ENCODE measurements at regions not wholly inside any gene's neighbourhood (a gene's known extent, or its start where the extent isn't known, plus 50 kb on each side); places are given as distances from the start of the nearest gene placed in this dataset.

DNA sequence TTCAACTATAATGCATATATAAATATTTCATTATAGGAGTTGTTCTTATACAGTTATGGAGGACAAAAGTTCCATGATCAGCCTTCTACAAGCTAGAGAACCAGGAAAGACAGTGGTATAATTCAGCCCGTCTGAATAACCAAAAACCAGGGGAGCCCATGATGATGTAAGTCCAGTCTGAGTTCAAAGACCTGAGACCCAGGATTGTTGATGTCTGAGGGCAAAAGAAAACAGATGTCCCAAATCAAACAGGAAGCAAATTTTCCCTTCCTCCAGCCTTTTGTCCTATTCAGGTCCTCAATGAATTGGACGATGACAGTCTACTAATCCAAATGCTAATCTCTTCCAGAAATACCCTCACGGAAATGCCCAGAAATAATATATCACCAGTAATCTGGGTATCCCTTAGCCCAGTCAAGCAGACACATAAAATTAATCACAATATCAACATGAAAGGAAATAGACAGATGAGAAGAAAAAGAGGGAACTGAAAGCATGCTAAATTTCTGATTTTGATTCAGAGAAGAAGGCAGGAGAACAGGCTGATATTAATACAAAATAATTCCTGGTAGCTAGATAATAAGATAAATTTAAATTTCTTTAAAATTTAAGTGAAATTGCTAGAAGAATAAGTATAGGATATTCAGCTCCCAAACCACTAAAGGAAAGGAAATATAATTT, 255.6 kb upstream of the CTAGE1 start:
- DNase-seq (ENCODE audit: low spot score): no peak

DNA sequence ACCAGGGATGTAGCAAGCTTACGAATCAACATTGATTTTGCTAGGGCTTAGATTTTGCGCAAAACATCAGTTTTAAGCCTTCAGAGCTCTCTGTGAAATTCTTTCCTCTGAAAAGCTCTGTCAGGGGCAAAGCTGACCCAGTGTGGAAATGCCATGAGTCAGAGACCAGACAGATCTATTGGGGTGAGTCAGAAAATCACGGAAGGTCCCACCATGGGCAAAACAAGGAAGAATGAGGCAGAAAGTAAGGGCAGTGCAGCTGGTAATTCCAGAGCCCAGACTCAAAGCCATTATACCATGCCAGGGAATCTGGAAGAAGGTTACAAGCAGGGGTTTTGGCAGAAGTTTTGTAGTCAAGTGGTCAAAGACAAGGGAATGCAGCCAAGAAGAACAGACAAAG, 256.6 kb upstream of the CTAGE1 start:
- DNase-seq (ENCODE audit: low spot score): peak; percentile 58

DNA sequence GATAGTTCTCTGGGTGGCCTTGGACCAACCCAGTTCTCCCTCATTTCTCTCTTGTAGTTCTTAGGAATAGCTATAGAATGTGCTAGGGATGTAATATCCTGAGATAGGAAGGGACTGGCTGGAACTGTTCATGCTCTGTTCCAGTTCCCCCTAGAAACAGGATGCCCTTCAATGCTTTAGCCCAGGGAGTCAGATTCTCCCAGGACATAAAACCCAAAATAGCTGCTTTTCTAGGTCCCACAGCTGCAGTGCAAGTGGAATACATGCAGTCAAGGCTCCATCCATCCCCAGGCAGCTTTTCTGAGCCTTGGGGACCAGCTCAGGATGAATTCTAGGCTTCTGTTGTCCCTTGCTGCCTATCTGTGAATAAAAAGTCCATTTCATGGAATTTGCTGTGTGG, 257.3 kb upstream of the CTAGE1 start:
- no peak for DNase-seq (ENCODE audit: low spot score)

DNA sequence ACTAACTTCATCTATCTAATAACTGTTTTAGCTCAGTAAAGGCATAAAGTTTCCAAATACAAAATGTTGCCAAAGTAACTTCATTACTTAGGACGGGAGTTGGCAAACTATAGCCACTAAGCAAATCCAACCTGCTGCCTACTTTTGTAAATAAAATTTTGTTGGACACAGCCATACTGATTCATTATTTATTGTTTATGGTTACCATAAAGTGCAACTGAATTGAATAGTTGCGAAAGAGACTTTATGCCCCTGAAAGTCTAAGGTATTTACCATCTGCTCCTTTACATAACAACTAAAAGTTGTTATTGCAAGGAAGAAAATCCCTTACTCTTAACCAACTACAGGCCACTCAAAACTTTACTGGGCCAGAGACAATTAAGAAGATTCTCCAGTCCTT, 256.7 kb upstream of the RBBP8 start:
- DNase-seq (ENCODE audit: low spot score): no peak

DNA sequence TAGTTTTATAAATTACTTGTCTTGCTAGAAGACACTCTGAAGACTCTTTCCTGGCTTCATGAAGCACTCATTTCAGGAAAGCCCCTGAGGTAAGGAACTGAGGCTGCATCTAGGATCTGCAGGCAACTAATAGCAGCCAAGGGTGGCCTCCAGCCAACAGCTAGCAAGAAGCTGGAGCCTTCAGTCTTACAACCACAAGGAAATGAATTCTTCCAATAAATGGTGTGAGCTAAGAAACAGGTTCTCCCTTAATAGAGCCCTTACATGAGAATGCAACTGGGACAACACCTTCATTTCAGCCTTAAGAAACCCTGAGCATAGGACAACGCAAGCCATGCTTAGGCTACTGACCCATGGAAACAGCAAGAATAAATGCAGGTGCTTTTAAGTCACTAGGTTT, 254.6 kb upstream of the RBBP8 start:
- no peak for DNase-seq (ENCODE audit: low spot score)

DNA sequence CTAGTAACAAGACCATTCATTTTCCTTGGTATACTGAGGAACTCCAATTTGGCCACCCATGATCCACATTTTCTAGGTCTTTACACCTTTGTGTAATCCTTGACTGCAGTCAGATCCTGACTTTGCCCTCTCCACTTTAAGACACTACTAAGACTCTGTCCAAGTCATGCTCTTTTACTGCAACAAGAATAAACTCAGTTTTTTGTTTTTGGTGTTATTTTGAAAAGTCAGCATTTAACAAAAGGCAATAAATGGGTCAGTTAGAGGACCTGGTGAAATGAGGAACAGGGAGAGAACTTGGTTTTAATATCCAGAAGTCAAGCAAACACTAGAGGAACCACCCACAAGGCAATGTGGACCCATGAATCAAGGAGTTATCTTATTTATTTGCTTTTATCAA, 252.2 kb upstream of the RBBP8 start:
- DNase-seq (ENCODE audit: low spot score): no peak

DNA sequence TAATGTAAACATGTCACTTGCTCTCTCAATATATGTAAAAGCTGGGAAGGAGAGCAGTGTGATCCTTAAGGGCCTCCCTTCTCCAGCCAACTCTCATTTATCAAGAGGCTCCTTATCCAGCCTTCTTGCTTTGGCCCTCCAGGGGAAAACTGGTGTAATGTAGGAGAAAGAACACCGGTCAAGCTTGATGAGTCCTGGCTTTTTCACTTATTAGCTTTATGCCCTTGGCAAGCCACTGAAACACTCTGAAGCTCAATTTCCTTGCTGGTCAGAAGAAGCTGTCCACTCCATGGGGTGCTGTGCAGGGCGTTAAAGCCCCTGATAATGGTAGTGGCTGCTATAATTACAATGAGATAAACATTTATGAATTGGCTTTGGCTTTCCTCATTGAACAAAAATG, 251.2 kb upstream of the RBBP8 start:
- DNase-seq (ENCODE audit: low spot score): no peak

DNA sequence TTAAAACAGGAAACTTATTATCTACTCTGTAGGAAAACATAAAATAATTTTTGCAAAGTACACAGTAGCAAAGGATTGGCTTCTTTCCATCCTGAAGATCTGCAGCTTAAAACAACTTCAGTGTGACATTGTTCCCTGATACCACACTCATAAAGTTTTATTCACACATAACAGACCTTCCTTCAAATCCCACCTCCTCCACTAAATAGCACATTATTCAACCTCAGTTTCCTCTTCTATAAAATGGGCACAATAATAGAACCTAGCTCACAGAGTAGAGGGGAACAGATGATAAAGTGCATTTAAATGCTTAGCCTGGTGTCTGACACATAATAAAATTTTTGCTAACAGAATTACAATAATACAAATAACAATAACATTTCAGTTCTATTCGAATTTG, 250.4 kb upstream of the RBBP8 start:
- no peak for DNase-seq (ENCODE audit: low spot score)

DNA sequence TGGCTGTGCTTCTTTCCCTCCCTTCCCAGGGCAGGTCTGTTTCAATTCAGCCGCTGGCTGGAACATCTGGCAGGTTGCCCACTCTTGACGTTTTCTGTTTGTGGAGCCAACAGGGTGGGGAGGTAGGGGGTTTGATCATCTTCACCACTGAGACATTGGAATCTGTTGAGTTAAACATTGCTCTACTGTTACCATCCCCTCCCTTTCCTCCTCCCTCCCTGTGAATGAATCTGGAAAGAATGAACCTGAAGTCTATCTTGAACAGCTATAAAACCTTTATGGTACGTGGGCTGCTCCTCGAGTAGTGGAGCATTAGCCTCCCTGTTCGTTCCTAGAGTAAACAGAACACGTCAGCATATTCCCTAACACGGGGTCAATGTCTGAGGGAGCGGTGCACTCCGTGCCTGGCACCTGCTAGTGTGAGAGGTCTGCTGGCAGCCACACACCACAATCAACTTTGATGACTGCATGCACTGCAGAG, 249.9 kb upstream of the RBBP8 start:
- no peak for DNase-seq (ENCODE audit: low spot score)

DNA sequence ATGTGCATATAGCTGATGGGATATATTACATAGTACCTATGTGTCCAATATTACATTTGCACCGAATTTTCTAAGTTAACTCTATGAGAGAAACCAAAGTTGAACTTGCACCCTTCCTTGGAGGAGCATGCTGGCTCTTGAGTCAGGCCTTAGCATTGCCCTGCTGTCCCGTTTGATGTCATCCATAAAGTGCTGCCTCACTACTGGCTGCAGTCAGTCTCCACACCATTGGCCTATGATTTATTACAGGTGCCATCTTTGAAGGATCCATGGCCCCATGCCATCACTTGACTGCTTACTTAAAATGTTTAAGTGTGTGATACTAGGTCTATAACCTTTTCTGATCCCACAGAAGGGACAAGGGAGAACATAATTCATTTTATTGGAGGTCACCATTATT, 249.3 kb upstream of the RBBP8 start:
- no peak for DNase-seq (ENCODE audit: low spot score)

DNA sequence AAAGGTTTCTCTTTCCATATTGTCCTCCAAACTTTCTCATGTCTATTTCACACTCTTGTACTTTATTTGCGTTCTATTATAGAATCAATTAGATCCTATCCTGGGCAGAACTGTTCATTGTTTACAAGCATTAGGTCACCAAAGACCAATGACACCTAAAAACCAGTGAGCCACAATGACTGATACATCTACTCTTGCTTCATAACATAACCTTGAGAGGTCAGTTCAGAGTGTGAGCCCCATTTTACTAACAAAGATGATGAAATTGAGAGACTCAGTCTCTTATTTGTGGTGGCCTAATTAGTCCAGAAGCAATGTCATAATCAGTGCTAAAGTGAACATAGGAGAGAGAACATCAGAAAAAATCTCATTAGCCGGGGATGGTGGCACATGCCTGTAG, 248.9 kb upstream of the RBBP8 start:
- no peak for DNase-seq (ENCODE audit: low spot score)

DNA sequence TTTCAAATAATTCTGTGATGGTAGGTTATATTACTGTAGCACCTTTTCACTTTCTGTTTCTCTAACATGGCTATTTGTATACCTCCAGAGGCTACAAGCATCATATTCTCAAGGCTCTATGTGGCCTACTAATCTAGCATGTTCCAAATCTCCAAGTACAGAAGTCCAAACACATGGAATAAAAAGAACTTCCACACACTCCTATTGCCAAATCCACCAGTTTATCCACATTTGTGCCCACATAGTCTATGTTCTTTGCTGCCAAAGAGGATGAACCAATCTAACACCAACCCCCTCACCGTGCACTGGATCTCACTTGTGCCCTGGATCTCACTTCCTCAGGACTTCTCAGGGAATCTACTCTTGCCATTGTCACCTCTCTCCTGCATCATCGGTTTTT, 247.3 kb upstream of the RBBP8 start:
- DNase-seq (ENCODE audit: low spot score): no peak

DNA sequence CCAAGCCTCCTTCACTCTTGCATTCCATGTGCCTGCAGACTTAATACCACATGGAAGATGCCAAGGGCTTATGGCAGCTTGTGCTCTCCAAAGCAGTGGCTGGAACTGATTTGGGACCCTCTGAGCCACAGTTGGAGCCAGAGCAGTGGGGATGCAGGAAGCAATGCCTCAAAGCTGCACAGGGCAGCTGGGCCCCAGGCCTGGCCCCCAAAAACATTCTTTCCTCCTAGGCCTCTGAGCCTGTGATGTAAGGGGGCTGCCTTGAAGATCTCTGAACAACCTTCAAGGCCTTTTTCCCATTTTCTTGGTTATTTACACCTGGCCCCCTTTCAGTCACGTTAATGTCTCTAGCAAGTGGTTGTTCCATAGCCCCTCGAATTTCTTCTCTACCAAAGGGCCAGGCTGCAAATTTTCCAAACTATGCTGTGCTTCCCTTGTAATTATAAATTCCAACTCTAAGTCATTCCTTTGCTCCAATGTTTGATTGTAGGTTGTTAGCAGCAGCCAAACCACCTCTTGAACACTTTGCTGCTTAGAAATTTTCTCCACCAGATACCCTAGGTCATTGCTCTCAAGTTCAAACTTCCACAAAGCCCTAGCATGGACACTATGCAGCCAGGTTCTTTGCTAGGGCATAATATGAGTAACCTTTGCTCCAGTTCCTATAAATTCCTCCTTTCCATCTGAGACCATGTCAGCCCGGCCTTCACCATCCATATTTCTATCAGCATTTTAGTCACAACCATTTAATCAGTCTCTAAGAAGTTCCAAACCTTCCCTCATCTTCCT, 245.0 kb upstream of the RBBP8 start:
- DNase-seq (ENCODE audit: low spot score): no peak

DNA sequence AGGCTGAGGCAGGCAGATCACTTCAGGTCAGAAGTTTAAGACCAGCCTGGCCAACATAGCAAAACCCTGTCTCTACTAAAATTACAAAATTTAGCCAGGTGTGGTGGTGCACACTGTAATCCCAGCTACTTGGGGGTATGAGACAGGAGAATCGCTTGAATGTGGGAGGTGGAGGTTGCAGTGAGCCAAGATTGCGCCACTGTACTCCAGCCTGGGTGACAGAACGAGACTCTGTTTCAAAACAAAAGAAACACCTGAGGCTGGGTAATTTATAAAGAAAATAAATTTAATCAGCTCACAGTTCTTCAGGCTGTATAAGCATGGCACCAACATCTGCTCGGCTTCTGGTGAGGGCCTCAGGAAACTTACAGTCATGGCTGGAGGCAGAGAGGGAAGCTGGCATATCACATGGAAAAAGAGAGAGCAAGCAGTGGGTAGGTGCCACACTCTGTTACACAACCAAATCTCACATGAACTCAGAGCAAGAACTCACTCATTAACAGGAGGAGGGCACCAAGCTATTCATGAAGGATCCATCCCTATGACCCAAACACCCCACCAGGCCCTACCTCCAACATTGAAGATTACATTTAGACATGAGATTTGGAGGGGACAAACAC, 244.1 kb upstream of the RBBP8 start:
- no peak for DNase-seq (ENCODE audit: low spot score)

DNA sequence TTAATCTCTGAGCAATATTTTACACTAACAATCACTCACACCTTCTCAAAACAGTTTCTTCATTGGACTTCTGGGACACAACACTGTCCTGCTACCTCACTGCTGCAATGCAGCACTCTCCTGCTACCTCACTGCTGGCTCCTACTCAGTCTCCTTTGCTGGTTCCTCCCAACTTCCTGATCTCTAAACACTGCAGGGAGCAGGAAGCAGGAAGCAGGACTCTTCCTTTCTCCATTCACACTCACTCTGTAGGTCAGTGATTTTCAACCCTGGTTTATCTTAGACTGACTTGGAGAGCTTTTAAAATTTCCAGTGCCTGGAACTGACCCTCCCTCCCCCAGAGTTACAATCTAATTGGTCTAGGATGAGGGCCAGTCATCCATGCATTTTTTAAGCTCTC, 243.4 kb upstream of the RBBP8 start:
- DNase-seq (ENCODE audit: low spot score): no peak

DNA sequence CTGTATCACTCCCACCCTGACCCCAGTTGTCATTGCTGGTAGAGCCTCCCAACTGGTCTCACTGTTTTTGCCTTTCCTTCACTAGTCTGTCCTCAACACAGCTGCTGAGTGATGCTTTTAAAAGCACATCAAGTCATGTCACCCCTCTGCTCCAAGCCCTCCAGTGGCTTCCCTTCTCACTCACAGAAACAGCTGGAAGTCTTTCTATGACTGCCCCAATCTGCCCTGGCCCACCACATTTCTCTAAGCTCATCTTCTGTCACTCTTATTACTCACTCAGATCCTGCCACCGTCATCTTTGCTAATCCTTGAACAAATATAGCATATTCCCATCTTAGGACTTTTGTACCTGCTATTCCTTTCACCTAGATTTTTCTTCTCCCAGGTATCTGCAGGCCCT, 242.6 kb upstream of the RBBP8 start:
- DNase-seq (ENCODE audit: low spot score): no peak

DNA sequence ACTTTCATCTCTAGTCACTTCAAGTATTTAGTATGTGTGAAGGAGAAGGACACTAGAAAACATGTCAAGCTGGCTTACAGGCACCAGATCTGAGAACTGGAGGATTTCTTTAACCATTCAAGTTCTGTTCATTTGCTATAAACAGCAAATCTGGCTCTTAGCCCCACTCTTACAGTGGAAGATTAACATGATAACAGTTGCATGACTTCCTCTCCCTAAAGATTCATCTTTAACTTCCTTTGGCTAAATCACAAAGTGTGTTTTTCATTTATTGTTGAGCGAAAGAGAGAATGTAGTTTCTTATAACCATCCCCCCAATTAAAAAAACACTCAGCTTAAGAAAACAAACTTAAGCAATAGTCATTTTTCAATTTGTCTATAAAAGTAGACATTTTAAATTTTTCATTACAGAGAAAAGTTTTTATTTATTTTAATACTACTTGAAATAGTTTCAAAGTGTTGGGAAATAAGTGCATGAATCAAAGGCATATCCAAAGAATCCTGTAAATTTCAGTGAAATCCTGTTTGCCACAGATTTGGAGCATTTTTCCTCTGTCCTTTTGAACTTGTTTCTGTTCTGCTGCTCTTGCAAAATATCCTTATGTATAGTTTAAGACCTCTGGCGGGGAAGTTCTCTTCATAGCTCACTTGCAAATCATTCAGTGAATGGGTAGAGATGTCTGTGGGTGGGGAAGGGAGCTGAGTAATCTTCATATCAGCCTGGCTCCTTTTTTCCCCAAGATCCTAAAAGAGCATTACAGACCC, 241.0 kb upstream of the RBBP8 start:
- no peak for DNase-seq (ENCODE audit: low spot score)

DNA sequence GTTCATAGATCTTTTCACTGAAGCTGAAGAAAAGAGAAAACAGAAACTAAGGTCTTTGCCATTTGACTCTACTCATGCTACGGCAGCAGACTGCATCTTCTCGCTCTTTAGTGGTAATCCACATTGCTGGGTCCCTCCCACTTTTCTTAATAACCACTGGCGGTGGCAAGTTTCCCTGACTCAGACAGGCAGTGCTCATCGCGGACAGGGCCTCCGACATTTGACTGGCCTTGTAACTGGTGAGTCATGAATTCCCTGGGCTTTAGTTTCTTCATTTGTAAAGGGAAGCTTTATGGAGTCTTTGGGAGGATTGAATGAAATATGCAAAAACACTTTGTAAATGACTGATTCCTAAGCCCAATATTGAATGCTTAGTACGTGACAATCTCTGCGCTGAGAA, 238.2 kb upstream of the RBBP8 start:
- no peak for DNase-seq (ENCODE audit: low spot score)

DNA sequence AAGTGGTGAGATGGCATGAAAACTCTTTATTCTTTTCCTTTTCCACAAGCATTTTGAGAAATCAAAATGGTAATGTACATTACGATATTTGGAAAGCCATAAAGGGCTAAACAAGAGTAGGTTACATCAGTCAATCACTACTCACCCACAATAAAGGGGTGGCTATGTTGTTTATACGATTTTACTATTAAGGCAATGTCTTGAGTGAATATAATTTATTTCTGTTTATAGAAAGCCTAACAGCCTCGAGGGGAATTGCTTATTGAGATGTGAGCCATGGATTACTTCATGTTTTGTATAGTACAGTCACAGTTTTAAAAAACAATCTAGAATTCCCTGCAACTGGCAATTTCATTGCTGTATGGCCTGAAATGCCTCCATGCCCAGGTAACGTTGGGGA, 237.5 kb upstream of the RBBP8 start:
- DNase-seq (ENCODE audit: low spot score): no peak

DNA sequence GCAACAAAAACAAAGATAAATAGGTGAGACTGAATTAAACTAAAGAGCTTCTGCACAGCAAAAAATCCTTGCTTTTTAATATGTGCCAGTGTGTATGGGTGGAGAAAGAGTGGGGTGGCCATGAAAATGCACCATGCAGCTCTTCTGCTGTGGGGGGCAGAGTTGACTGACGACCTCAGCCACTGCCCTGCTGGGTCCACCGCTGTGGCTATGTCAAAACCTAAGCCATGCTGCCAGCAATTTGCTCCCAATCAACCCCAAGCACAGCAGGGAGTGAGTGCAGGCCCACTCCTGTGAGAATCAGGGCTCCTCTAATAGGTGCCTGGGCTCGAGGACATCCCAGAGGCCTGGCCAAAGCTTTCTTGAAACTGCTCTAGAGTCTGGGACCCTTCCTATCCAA, 235.6 kb upstream of the RBBP8 start:
- DNase-seq (ENCODE audit: low spot score): no peak

DNA sequence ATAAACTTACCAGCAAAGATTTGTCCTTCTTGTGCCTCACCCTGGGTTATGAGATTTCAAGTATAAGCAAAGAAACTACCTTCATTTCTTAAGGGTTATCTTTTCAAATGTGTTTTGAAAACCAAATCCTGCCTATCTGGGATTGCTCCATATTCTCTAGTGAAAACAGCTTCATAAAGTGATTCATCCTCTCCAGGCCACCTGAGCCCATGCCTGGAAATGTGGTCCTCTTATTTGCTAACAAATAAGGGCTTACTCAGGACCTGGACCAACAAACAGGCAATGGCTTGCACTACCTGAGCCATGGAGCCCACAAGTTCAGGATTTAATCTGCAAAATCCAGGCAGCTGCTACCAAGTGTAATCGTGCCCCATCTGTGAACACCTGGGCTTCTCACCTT, 234.4 kb upstream of the RBBP8 start:
- DNase-seq (ENCODE audit: low spot score): no peak

DNA sequence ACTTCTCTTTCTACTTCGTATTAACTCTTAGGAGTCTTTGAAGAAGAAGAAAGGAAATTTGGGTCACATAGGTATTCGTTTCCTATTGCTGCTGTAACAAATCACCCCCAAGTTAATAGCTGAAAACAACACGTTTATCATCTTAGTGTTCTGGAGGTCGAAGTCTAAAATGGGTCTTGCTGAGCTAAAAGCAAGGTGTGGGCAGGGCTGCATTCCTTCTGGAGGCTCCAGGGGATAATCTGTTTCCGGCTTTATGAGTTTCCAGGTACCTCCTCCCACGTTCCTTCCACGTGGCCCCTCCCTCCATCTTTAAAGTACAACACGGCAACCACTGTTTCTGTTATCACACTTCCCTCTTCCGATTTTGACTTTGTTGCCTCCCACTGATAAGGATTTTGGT, 233.5 kb upstream of the RBBP8 start:
- no peak for DNase-seq (ENCODE audit: low spot score)

DNA sequence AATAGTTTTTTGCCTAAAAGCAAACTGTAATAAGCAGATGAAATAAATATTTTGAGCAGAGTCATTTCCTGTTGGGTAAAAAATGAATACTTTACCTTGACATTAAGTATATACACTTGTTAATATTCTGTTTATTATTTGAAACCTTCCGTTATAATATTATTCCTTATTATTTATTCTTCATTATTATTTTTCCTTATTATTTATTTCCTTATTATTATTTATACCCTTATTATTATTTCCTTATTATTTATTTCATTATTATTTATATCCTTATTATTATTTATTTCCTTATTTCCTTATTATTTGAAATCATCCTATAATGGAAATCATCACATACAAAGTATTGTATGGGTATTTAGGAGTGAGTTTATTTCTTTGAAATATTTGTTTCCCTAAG, 232.2 kb upstream of the RBBP8 start:
- no peak for DNase-seq (ENCODE audit: low spot score)
